Subcutaneous abdominal adipose tissue (tissue), 5 donors: ENCODE measurements at regions not wholly inside any gene's neighbourhood (a gene's known extent, or its start where the extent isn't known, plus 50 kb on each side); places are given as distances from the start of the nearest gene placed in this dataset.

ENCODE experiments used
- H3K27ac ChIP-seq: one replicate; pipeline ENCODE4 v1.7.0; 2013; ENCODE audit warnings: low read depth, mild to moderate bottlenecking, inconsistent platforms, low read length, moderate library complexity
- H3K27me3 ChIP-seq, 5 donors: one replicate each; pipeline ENCODE4 v1.7.0; 2013; ENCODE audit warnings: low read length in 5 of 5, inconsistent platforms in 1 of 5; ENCODE audit not compliant: control insufficient read depth in 5 of 5, insufficient read depth in 4 of 5
- H3K36me3 ChIP-seq, 5 donors: one replicate each; pipeline ENCODE4 v1.7.0; 2013; ENCODE audit warnings: low read length in 5 of 5; ENCODE audit not compliant: control insufficient read depth in 5 of 5, insufficient read depth in 5 of 5
- H3K4me1 ChIP-seq, 5 donors: one replicate each; pipeline ENCODE4 v1.7.0; 2013; ENCODE audit warnings: low read length in 5 of 5, mild to moderate bottlenecking in 3 of 5, moderate library complexity in 1 of 5; ENCODE audit not compliant: control insufficient read depth in 5 of 5, insufficient read depth in 5 of 5
- H3K4me3 ChIP-seq, 5 donors: one replicate each; pipeline ENCODE4 v1.7.0; 2013; ENCODE audit warnings: low read length in 5 of 5, low read depth in 1 of 5
- H3K9ac ChIP-seq, 5 donors: one replicate each; pipeline ENCODE4 v1.7.0; 2013; ENCODE audit warnings: low read length in 5 of 5, mild to moderate bottlenecking in 4 of 5, moderate library complexity in 3 of 5
- H3K9me3 ChIP-seq, 5 donors: one replicate each; pipeline ENCODE4 v1.7.0; 2013; ENCODE audit warnings: low read length in 5 of 5; ENCODE audit not compliant: control insufficient read depth in 5 of 5
- donor health status: healthy.
- donor health status: healthy.
- donor health status: healthy.
- donor health status: healthy.
- donor health status: healthy.

- Histone ChIP-seq H3K27ac (no peak overlapping the region), H3K27me3 (no peaks in the 10 kb centered on the region), H3K9ac (no peak overlapping the region), H3K4me3 (no peak overlapping the region), H3K36me3 (no peaks in the 10 kb centered on the region), H3K4me1 (peaks cover 0 to 14% (median 6%) of the 10 kb centered on the region in 5 donors), H3K9me3 (peaks cover 0 to 2% (median 0%) of the 10 kb centered on the region in 5 donors)
These were observed 196.2 kb downstream of the PCSK1 start for GRCh38 chr5:96236831-96237230.

GRCh38 chr5:96236051-96236450 is 197.0 kb downstream of the PCSK1 start:
- no peak overlapping the region for H3K4me3 ChIP-seq
- H3K27ac ChIP-seq = peak overlapping the region; percentile 34
- H3K27me3 ChIP-seq = no peaks in the 10 kb centered on the region
- no peaks in the 10 kb centered on the region for H3K36me3 ChIP-seq
- peak overlapping the region in 1 of 5 donors; percentile 16 for H3K9ac ChIP-seq
- H3K9me3 ChIP-seq = peaks cover 0 to 2% (median 0%) of the 10 kb centered on the region in 5 donors
- peaks cover 0 to 14% (median 6%) of the 10 kb centered on the region in 5 donors for H3K4me1 ChIP-seq

GRCh38 chr5:96235008-96235910 is 197.8 kb downstream of the PCSK1 start:
- Histone ChIP-seq H3K9me3 (peaks cover 0 to 2% (median 0%) of the 10 kb centered on the region in 5 donors), H3K4me1 (peaks cover 0 to 14% (median 6%) of the 10 kb centered on the region in 5 donors), H3K4me3 (no peak overlapping the region), H3K27me3 (no peaks in the 10 kb centered on the region), H3K9ac (peak overlapping the region in 2 of 5 donors; percentile 16 to 27), H3K27ac (peak overlapping the region; percentile 34), H3K36me3 (no peaks in the 10 kb centered on the region)

GRCh38 chr5:96232602-96233001 is 200.4 kb downstream of the PCSK1 start:
- no peak overlapping the region for H3K4me3 ChIP-seq
- no peak overlapping the region for H3K27ac ChIP-seq
- no peaks in the 10 kb centered on the region for H3K36me3 ChIP-seq
- no peaks in the 10 kb centered on the region for H3K27me3 ChIP-seq
- H3K4me1 ChIP-seq = peaks cover 0 to 14% (median 6%) of the 10 kb centered on the region in 5 donors
- no peak overlapping the region for H3K9ac ChIP-seq
- peaks cover 0 to 2% (median 0%) of the 10 kb centered on the region in 5 donors for H3K9me3 ChIP-seq

- Histone ChIP-seq H3K9me3 (peaks cover 0 to 2% (median 0%) of the 10 kb centered on the region in 5 donors), H3K27ac (no peak overlapping the region), H3K36me3 (no peaks in the 10 kb centered on the region), H3K9ac (no peak overlapping the region), H3K4me1 (peaks cover 0 to 5% (median 0%) of the 10 kb centered on the region in 5 donors), H3K4me3 (no peak overlapping the region), H3K27me3 (no peaks in the 10 kb centered on the region)
These were observed 203.9 kb downstream of the PCSK1 start for GRCh38 chr5:96229188-96229587.

GRCh38 chr5:96228408-96228807 is 204.6 kb downstream of the PCSK1 start:
- Histone ChIP-seq H3K9ac (no peak overlapping the region), H3K9me3 (peaks cover 0 to 2% (median 0%) of the 10 kb centered on the region in 5 donors), H3K27ac (no peak overlapping the region), H3K4me3 (no peak overlapping the region), H3K4me1 (peaks cover 0 to 5% (median 0%) of the 10 kb centered on the region in 5 donors), H3K36me3 (no peaks in the 10 kb centered on the region), H3K27me3 (no peaks in the 10 kb centered on the region)

GRCh38 chr5:96227957-96228356 is 205.1 kb downstream of the PCSK1 start:
- Histone ChIP-seq H3K4me3 (no peak overlapping the region), H3K9me3 (peaks cover 0 to 2% (median 0%) of the 10 kb centered on the region in 5 donors), H3K36me3 (no peaks in the 10 kb centered on the region), H3K9ac (no peak overlapping the region), H3K27me3 (no peaks in the 10 kb centered on the region), H3K4me1 (peaks cover 0 to 5% (median 0%) of the 10 kb centered on the region in 5 donors), H3K27ac (no peak overlapping the region)

- Histone ChIP-seq H3K9me3 (no peaks in the 10 kb centered on the region), H3K27me3 (no peaks in the 10 kb centered on the region), H3K27ac (no peak overlapping the region), H3K36me3 (no peaks in the 10 kb centered on the region), H3K4me3 (peak overlapping the region in 3 of 5 donors; percentile 28 to 61 (median 34)), H3K9ac (no peak overlapping the region), H3K4me1 (peaks cover 0 to 5% (median 0%) of the 10 kb centered on the region in 5 donors)
These were observed 206.0 kb downstream of the PCSK1 start for GRCh38 chr5:96226941-96227552.

- Histone ChIP-seq H3K36me3 (no peaks in the 10 kb centered on the region), H3K4me3 (no peak overlapping the region), H3K27me3 (no peaks in the 10 kb centered on the region), H3K4me1 (peaks cover 0 to 5% (median 0%) of the 10 kb centered on the region in 5 donors), H3K27ac (no peak overlapping the region), H3K9me3 (no peaks in the 10 kb centered on the region), H3K9ac (no peak overlapping the region)
These were observed 210.9 kb downstream of the PCSK1 start for GRCh38 chr5:96222129-96222528.
